Activated CD4-positive, alpha-beta T cell treated with anti-CD3 and anti-CD28 coated beads, Interleukin-2, Interleukin-4, amounts not matched to agents 100 ng/mL and 50 ng/mL, durations not matched to agents 16 hours and 8 hours (primary cell): ENCODE measurements at regions not wholly inside any gene's neighbourhood (a gene's known extent, or its start where the extent isn't known, plus 50 kb on each side); places are given as distances from the start of the nearest gene placed in this dataset.
"Not testable (repeated sequence)": the region's sequence is repeated elsewhere in the genome, so short reads cannot be mapped to it uniquely, and the experiment has no call there.

Experiments
- DNase-seq: peaks from one replicate; pipeline ENCODE4 v3.0.0-alpha.2; 2020; ENCODE audit warnings: low spot score

DNA sequence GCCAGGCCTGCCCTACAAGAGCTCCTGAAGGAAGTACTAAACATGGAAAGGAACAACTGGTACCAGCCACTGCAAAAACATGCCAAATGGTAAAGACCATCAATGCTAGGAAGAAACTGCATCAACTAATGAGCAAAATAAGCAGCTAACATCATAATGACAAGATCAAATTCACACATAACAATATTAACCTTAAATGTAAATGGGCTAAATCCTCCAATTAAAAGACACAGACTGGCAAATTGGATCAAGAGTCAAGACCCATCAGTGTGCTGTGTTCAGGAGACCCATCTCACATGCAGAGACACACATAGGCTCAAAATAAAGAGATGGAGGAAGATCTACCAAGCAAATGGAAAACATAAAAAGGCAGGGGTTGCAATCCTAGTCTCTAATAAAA lies 119.0 kb upstream of the CARMIL1 start:
- not testable (repeated sequence) for DNase-seq

DNA sequence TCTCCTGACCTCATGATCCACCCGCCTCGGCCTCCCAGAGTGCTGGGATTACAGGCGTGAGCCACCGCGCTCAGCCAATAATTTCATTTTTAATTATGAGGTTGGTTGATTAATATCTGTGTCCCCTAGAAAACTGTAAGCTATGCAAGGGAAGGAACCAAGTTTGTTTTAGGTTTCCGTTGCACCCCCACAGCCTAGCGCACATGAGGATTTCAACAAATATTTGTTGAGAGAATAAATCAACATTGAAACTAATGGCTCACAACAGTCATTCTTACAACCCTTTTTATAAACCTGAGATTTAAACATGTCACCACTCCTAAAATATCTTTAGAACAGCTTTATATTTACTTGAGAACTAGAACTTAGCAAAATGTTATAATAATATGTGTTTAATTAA lies 114.0 kb upstream of the CARMIL1 start:
- DNase-seq = no peak

DNA sequence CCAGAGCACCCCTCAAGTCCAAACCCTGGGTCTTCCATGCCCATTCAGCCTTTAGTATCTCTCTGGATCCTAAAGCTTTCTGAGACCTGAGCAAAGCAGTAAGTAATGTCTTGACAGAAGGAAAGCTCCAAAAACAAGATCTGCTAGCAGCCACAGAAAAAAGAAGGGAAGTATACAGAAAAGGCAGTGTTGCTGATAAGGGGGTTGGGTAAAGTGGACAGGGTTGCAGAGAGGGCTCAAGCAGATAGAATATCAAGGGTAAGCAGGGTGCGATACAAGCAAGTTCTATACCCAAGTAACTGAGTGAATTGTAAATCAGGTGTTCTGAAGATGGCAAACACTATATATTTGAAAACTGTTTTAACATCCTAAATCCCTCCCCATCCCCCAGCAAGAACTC lies 113.4 kb upstream of the CARMIL1 start:
- DNase-seq = no peak

DNA sequence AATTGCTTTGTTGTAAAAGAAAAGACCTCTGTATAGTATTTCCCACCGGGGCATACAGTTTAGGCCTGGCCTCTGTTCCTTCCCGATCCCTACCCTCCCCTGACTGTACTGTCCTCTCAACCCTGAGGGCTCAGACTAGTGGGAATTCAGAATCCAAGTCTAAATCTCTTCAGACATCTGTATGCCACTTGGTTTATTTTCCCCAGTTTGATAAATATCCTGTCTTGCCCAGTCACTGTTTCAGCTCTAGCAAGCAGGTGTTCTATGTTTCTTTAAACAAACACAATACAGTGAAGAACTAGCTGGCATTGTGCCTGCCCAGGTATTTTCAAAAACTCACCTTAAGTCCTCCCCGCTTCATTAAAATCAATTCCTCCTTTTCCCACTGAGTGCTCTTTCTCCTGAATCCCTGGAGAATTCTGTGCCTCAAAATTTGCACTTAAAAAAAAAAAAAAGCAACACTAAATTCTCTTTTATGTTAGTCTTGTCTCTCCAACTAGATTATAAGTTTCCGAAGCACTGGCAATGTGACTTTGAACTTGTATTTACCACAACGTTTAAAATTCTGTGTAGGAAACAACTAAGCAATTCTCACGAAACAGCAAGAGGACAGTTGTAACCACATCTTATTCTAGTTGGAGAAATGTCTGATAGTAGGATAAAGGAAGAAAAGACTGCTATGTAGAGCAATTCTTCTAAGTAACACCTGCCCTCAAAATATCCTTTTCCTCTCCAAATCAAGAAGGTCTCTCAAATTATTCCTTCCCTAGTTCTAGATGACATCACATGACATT lies 112.0 kb upstream of the CARMIL1 start:
- DNase-seq = no peak

DNA sequence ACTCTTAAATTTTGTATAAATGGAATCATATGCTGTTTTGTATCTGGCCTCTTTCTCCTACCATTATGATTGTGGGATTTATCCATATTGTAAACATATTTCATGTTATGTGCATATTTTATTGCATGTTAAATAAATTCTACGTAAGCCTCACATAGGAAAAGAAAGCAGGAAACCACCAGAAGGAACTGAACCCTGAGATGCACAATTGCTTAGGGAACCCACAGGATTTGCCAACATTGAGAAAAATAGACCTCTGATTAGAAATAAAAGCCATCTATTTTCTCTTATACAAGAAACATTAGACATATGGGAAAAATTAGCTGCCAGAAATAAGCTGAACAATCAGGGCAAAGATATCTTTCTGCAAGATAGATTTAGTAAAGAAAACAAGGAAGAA lies 111.2 kb upstream of the CARMIL1 start:
- no peak for DNase-seq

DNA sequence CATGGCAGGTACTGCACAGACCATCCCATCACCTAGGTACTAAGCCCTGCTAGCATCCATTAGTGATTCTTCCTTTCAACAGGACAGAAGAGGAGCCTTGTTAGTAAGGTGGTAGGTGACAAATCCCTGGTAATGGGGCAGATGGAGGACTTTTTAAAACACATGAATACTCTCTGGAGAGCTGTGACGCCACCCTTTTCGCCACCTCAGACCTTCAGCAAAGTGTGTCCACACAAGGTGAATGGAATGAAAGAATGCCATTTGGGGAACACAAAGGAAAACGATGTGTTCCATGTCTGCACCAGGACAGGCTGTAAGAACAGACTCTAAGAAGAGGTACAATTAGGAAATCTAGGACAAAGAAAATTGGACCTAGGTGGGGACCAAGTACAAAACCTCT lies 110.5 kb upstream of the CARMIL1 start:
- no peak for DNase-seq

DNA sequence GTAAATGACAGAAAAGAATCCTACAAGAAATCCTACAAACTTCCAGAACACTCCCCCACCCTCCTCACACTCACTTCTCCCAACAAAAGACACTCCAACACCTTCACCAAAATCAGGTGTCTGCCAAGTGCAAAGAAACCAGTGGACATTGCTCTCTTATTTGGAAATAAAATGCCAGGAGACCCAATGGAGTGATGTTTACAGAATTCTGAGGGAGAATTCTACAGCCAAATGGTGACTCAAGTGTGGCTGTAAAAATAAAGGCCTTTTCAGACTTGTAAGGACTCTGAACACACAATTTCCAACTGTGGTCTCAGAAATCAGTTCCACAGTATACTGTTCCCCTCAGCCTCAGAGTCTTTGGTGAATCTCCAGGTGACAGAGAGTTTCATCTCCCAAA lies 109.6 kb upstream of the CARMIL1 start:
- DNase-seq = no peak

DNA sequence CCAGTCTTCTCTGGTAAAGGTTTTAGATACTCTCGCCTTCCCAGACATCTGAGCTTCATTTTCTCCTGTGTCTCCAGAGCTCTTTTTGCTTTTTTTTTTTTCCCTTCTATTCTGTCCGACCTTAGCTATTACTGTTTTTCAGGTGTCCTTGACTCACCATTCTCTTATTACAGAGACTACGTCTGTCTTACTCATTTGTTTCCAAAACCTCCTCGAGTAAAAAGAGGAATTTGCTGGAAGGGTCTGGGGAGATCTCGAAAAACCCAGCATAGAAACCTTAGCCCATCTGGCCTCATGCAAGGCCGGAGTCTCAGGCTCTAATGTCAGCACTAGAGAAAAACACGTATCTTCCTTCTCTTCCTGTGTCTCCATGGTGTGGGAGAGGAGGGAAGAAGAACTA lies 109.2 kb upstream of the CARMIL1 start:
- no peak for DNase-seq

DNA sequence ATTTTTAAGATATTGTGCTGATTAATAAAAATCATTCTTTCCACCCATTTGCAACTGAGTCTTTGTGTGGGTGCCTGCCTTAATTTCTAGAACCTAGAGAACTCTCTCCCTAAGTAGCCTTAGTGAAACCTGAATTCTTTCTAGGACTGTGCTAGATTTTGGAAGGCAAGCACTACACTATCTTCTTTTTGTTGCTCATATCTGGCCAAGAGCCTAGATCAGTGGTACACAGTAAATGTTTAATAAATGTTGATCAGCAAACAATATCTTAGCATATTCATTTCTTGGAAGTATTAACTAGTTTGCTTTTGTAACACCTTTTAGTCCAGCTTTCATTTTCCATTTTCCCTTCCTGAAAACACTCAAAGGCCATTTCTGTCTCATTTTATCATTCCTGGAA lies 108.5 kb upstream of the CARMIL1 start:
- DNase-seq = no peak

DNA sequence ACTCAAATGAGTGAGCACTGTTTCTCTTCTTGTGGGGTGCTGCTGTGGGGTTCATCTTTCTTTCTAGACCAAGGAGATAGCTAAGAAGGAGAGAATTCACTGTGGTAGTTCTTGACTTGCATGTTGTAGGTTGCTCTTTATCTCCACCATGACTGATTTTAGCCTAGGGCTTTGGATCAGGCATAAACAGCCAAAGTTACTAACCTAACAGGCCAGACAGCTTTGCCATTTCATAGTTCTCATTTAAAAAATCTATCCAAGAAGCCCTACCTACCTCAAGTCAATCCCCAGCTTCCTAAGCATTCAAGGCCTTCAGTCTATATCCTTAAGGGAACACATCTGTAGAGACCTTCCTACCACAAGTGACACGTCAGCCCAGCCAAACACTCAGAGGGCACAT lies 107.9 kb upstream of the CARMIL1 start:
- no peak for DNase-seq

DNA sequence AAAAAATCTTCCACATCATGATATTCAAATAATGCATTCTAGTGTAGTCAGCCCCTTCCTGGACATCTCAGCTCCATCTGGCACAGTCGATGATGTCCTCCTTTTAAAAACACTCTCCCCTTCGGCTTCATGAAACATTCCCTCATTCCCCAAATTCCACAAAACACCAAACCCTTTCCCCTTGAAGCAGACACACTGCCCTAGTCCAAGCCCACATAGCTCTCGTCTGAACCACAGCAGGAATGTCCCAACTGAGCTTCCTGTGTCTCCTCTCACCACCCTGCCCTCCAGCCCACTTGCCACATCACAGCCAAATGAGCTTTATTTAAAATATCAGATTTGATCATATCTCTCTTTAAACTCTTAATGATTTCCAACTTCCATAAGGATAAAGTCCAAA lies 106.4 kb upstream of the CARMIL1 start:
- DNase-seq = no peak

DNA sequence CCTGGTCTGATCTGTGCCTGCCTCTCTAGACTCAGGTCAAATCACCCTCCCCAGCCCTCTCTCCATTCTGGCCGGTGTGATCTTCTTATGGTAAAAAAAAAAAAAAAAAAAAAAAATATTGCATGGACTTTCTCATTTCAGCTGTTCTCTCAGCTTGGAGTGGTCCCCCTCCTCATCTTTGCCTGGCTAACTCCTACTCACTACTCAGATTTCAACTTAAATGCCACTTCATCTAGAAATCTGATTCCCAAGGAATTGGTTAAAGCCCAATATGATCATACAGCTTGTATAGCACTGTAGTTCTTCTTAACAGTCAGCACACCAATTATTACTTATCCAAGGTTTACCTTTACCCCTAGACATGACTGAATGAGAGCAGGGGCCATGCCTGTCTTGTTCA lies 105.9 kb upstream of the CARMIL1 start:
- no peak for DNase-seq

DNA sequence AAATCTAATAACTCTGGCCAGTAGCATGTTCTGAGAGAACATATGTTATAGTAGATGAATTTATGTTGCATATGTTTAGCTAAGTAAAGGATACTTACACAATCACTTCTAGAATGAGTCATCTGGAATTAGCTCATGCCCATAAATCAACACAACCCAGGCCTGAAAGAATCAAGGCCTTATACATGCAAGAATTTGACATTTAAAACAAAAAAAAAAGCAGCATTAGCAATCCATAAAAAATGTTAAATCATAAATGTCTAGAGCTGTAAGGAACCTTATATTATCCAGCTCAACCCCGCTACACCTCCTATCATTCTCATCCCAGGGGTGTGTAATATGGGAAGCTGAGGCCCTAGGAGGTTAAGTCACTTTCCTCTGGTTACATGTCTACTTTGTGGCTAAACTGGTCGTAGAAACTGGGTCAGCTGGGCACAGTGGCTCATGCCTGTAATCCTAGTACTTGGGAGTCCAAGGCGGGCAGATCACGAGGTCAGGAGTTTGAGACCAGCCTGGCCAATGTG lies 105.2 kb upstream of the CARMIL1 start:
- DNase-seq = peak; percentile 55

DNA sequence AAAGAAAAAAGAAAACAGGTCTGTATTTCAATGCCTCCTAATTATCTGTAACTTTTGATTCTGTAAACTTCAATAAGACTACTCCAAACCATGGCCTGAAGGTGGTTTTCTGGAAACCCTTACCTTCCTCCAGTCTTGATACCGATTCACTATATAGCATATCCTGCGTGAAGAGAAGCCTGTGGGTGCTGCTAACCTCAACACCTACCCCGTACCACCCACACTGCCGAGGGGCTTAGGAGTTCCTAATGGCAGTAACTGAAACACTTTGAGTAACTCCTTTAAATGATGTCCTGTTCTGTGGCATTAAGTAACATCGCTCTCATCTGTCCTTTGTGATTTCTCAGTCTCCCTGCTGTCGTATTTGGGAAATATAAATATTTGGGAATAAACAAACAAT lies 104.5 kb upstream of the CARMIL1 start:
- no peak for DNase-seq

DNA sequence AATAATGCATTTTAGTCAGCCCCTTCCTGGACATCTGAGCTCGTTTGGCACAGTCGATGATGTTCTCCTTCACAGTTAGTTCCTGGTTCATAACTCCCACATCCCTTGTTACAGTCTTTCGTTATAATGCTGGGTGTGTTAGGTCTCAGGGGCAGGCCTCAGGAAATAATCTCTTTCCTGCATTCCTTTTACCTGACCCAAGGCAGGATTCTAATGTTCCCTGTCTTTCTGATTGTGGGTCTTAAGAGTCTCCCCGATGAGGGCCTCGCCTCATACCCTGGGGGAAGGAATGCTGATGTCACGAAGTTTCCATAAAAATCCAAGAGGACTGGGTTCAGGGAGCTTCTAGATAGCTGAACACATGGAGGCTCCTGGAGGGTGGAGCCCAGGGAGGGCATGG lies 104.0 kb upstream of the CARMIL1 start:
- DNase-seq = no peak

DNA sequence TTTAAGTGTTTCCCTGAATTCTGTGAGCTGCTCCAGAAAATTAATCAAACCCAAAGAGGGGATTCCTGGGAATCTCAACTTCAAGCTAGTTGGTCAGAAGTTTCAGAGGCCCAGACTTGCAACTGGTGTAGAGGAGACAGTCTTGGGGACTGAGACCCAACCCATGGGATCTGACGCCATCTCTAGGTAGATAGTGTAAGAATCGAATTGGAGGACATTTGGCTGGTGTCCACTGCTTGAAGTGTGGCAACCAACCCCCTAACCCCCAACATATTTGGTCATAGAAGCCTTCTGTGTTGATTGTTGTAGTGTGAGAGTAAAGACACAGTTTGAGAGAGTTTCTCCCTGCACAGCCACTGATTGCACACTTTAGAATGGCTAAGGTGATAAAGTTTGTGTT lies 103.5 kb upstream of the CARMIL1 start:
- peak; percentile 42 for DNase-seq

DNA sequence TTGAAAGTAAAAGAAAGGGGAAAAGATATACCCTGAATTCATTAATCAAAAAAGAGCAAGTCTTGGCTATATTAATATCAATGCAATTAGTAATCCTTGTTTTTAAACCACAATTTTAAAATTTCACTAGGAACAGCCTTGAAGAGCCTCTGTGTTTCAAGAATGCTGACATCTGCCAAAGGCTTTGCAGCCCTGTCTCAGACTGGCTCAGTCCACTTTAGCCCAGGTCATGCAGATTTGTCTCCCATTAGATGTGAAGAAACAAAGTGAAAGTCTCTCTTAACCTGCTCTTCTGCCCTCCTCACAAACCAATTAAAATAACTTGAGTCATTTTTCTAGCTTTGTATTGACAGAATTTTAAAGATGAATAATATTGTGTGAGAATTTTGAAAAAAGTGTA lies 102.7 kb upstream of the CARMIL1 start:
- DNase-seq = no peak

DNA sequence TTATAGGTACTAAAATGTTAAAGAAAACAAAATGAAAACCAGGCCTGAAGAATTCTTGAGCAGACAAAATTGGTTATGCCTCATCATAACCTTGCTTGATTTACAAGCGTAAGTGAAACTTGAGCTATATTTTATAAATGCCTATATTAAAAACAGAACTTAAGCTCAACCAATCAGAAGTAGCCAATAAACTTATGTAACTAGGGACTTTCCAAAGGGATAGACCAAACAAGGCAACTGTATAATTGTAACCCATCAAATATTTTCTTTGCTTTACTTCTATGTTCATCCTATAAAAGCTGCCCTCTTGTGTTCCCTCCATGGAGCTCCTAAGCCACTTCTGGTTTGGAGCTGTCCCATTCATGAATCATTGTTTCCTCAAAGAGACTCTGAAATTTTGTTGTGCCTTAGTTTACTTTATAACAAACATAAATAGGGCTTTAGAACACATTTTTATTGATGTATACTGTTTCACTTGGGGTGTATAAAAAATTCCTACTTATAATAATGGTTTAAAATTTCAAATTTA lies 101.6 kb upstream of the CARMIL1 start:
- no peak for DNase-seq

DNA sequence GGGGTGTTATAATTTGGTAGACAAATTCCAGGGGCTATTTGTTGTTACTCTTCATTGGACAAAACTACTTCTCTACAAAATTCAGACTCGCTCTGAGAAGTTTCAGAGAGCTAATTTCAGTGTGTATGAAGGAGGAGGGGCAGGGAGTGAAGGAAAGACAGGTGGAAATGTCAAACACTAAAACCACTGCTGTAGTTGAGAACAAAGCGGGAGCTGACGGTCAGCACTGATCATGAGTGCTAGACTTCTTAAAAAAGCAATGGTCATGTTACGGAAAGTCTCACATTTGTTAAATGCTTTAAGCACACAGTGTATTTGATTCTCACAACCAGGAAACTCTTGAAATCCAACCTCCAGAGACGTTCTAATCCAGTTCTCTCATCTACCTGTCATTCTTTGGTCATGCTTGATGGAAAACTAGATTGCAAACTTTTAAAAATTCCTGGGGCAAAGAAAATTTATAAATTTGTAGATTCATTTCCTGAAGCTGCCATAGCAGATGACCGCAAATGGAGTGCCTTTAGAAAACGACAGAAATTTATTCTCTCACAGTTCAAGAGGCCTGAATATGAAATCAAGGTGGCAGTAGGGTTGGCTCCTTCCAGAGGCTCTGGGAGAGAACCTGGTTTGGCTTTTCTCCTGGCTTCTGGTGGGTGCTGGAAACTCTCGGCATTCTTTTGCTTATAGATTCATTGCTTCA lies 100.7 kb upstream of the CARMIL1 start:
- no peak for DNase-seq

DNA sequence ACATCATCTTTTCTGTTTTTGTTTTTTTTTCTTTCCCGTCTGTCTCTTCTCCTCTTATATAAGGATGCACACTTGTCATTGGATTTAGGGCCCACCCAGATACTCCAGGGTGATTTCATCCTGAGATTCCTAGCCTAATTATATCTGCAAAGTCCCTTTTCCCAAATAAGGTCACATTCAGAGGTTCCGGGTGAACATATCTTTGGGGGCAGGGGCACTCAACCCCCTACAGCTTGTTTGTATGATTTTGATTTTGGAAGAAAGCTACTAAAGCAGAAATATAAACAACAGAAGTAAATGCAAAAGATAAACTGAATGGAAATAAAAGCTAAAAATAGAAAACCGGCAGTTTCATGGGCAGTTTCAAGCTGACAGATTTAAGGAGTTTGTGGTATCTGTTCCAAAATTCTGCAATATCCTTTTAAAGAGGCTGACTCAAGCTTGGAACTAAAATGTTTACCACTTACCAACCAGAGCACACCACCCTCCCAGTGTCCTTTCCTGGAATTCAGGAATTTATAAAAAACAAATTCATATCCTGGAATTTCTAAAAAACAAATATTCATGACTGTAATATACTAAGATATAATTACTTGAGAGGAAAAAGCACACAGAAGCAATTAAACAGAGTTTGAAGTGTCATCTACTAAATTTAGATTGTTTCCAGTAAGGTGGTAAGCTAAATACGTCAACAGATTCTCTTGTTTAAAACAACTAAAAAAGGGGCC lies 100.0 kb upstream of the CARMIL1 start:
- DNase-seq = peak; percentile 74

DNA sequence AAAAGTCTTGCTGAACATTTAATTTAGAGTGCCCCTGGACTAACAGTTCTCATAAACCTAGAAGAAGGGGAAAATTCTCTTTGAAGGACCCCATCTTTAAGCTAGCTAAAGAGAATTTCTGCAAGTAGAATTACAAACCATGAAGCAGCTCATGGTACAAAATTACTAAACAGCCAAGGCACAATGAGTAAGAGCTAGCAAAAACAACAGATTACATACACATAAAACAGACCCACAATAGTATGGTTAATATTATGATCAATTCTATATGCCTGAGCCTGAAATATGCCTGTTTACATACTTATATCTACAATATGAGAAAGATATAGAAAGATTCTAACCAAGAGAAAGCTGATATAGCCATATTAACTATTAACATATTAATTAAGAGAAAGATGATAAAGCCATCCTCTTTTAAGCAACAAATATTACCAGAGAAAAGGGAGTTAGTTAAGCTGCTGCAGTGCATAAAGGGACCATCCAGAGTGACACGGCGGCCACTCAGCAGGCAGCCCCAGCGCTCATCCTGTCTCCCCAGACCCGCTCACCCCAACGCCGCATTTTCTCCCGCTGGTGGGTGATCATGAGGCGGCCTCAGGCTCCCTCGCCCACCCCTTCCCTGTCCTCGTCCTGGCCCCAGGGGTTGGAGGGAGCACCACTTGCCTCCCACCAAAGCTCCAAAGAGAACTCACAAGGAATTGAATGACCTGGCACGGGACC lies 98.4 kb upstream of the CARMIL1 start:
- DNase-seq = no peak

DNA sequence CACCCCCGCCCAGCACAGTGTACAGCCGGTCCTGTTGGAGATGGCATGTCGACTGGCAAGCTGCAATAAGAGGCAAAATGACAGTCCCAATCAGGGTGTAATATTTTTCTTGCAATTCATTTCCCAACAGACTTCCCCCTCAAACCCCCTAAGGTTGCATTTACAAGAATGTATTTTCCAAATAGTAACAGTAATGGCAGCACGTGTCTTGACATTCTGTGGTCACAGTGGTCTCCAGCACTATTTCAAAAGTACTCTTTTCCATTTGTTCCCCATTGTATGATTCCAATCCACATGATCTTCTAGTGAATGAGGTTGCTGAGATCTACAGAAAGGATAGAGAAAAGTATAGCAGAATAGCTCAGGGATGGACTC lies 97.8 kb upstream of the CARMIL1 start:
- no peak for DNase-seq
